Liver (tissue), 3 donors: ENCODE measurements at regions not wholly inside any gene's neighbourhood (a gene's known extent, or its start where the extent isn't known, plus 50 kb on each side); places are given as distances from the start of the nearest gene placed in this dataset.

Experiments
- ATF3 ChIP-seq: IDR thresholded peaks from 2 replicates; pipeline ENCODE4 v1.6.1; 2016; ENCODE audit warnings: antibody characterized with exemption
- CTCF ChIP-seq: fragments of 150-350 bp; IDR thresholded peaks from 2 replicates; pipeline ENCODE4 v1.5.1; 2017; ENCODE audit warnings: improper control_type of control experiment, low read depth, low read length; ENCODE audit not compliant: missing input control
- FOXA1 ChIP-seq: IDR thresholded peaks from 2 replicates; pipeline ENCODE4 v1.6.1; 2016; ENCODE audit warnings: antibody characterized with exemption
- FOXA2 ChIP-seq: IDR thresholded peaks from 2 replicates; pipeline ENCODE4 v1.6.1; 2016; ENCODE audit warnings: antibody characterized with exemption
- HNF4A ChIP-seq, 2 donors: conservative IDR thresholded peaks; 2 replicates each; pipeline ENCODE4 v1.6.1; 2016; ENCODE audit warnings: antibody characterized with exemption in 2 of 2, mild to moderate bottlenecking in 2 of 2
- MAX ChIP-seq: IDR thresholded peaks from 2 replicates; pipeline ENCODE4 v1.6.1; 2016; ENCODE audit warnings: antibody characterized with exemption
- SP1 ChIP-seq: IDR thresholded peaks from 2 replicates; pipeline ENCODE4 v1.6.1; 2018; ENCODE audit warnings: antibody characterized with exemption, mild to moderate bottlenecking
- TAF1 ChIP-seq: conservative IDR thresholded peaks from 2 replicates; pipeline ENCODE4 v1.6.1; 2016; ENCODE audit warnings: antibody characterized with exemption, mild to moderate bottlenecking
- YY1 ChIP-seq: IDR thresholded peaks from 2 replicates; pipeline ENCODE4 v1.6.1; 2016; ENCODE audit warnings: antibody characterized with exemption, mild to moderate bottlenecking
- ZBTB33 ChIP-seq: IDR thresholded peaks from 2 replicates; pipeline ENCODE4 v1.6.1; 2016; ENCODE audit warnings: antibody characterized with exemption
- donor health status: healthy.
- donor health status: healthy.

- TF ChIP-seq YY1 (no peak), CTCF (no peak), ATF3 (no peak), ZBTB33 (no peak), FOXA2 (no peak), SP1 (no peak), MAX (no peak), FOXA1 (no peak), TAF1 (no peak), HNF4A (conservative IDR thresholded peaks at IDR 0.05) (no peak)
Observed at GRCh38 chr16:51507286-51507685, 356.2 kb upstream of the SALL1 start.
